Peyer's patch (tissue), 4 donors: ENCODE measurements at regions not wholly inside any gene's neighbourhood (a gene's known extent, or its start where the extent isn't known, plus 50 kb on each side); places are given as distances from the start of the nearest gene placed in this dataset.

Experiments
- DNase-seq, 3 donors: peaks; one replicate each; pipeline ENCODE4 v3.0.0-alpha.2; 2017 to 2019
- H3K27ac ChIP-seq, 4 donors: fragments of 200-600 bp; sonication (generic); one replicate each; pipeline ENCODE4 v1.5.1; 2016 to 2019
- H3K27me3 ChIP-seq, 2 donors: fragments of 200-600 bp; sonication (generic); one replicate each; pipeline ENCODE4 v1.5.1; 2019
- H3K36me3 ChIP-seq, 3 donors: fragments of 200-600 bp; sonication (generic); one replicate each; pipeline ENCODE4 v1.5.1; 2016 to 2019
- H3K4me1 ChIP-seq, 4 donors: fragments of 200-600 bp; sonication (generic); one replicate each; pipeline ENCODE4 v1.5.1; 2016 to 2019
- H3K4me3 ChIP-seq, 4 donors: fragments of 200-600 bp; sonication (generic); 1 replicate in 3 of 4; 2 replicates in 1 of 4; pipeline ENCODE4 v1.5.1; 2016 to 2019; ENCODE audit warnings: mild to moderate bottlenecking in 1 of 4
- H3K9me3 ChIP-seq, 4 donors: fragments of 200-600 bp; sonication (generic); one replicate each; pipeline ENCODE4 v1.5.1; 2016 to 2019; ENCODE audit warnings: mild to moderate bottlenecking in 1 of 4
- POLR2A ChIP-seq, 2 donors: fragments of 450-650 bp; IDR thresholded peaks; one replicate each; pipeline ENCODE4 v1.5.1; 2017; ENCODE audit warnings: antibody characterized with exemption in 2 of 2, mild to moderate bottlenecking in 2 of 2, moderate library complexity in 2 of 2
- TF ChIP-seq, protein P1 (sequence below), 6 experiments: fragments of 450-650 bp in 4 of 6; fragments of 200-600 bp in 2 of 6; sonication (generic) in 1 of 6; IDR thresholded peaks; one replicate each; pipeline ENCODE4 v1.5.1; 2017 to 2019; ENCODE audit warnings: antibody characterized with exemption in 6 of 6, mild to moderate bottlenecking in 3 of 6, moderate library complexity in 1 of 6

DNA sequence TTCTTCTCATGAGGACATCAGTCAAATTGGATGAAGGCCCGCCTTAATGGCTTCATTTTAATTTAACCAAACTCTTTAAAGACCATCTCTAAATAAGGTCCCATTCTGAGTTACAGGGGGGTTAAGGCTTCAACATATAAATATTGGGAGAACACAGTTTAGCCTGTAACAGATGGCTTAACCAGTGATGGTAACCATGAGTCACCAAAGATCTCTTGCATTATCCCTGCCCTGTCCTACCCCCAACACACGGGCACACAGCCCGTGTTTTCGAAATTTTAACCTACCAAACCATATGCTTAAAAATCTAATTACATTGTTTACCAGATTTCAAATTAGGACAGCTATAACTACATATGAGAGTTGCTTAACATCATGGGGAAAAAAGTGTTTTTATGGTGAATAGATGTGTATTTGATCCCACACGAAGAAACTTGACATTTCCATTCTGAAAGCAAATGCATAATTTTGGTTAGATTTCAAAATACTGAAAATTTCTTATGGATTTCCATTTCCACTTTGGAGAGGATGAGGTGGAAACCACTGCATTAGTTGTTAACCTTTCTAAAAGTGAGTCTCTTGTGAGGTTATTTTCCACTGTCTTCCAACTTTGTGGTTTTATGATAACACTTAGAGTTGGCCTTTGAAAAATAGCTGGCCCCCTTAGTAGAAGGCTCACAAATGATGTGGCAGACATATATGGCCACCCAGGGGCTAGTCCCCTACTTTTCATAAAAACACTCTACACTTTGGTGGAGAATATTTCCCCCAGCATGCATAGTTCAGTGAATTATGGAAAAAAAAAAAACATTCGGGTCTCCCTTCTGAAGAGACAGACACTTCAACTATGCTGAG lies 849.3 kb downstream of the TLE1 start:
- Histone ChIP-seq H3K9me3 (no peaks in the 10 kb centered on the region), H3K36me3 (no peaks in the 10 kb centered on the region), H3K4me3 (no peak overlapping the region), H3K27ac (no peak overlapping the region), H3K27me3 (no peaks in the 10 kb centered on the region), H3K4me1 (no peaks in the 10 kb centered on the region)
- TF ChIP-seq, protein P1, sequence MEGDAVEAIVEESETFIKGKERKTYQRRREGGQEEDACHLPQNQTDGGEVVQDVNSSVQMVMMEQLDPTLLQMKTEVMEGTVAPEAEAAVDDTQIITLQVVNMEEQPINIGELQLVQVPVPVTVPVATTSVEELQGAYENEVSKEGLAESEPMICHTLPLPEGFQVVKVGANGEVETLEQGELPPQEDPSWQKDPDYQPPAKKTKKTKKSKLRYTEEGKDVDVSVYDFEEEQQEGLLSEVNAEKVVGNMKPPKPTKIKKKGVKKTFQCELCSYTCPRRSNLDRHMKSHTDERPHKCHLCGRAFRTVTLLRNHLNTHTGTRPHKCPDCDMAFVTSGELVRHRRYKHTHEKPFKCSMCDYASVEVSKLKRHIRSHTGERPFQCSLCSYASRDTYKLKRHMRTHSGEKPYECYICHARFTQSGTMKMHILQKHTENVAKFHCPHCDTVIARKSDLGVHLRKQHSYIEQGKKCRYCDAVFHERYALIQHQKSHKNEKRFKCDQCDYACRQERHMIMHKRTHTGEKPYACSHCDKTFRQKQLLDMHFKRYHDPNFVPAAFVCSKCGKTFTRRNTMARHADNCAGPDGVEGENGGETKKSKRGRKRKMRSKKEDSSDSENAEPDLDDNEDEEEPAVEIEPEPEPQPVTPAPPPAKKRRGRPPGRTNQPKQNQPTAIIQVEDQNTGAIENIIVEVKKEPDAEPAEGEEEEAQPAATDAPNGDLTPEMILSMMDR (IDR thresholded peaks at IDR 0.05): no peak
- TF ChIP-seq POLR2A (IDR thresholded peaks at IDR 0.05): no peak
- no peak for DNase-seq

DNA sequence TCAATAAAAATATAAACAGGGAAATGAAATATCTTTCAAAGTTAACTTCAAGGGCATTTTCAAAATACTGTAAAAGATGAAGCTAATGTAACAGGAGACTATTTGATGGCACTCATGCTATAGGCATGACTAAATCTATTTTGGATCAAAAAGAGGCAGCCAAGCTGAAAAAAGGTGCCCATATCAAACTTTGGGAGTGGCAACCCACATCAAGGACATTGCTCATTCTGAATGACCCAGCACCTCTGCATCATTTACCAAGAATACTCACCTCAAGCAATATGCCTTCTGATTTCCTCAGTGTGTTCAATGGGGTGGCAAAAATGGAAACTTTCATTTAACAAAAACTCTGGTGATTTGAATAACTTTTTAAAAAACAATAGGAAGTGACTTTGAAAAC lies 853.3 kb downstream of the TLE1 start:
- no peaks in the 10 kb centered on the region for H3K27me3 ChIP-seq
- H3K4me1 ChIP-seq: no peaks in the 10 kb centered on the region
- H3K9me3 ChIP-seq: no peaks in the 10 kb centered on the region
- H3K4me3 ChIP-seq: no peak overlapping the region
- no peaks in the 10 kb centered on the region for H3K36me3 ChIP-seq
- DNase-seq: no peak
- no peak for TF ChIP-seq POLR2A (IDR thresholded peaks at IDR 0.05)
- TF ChIP-seq, protein P1 (IDR thresholded peaks at IDR 0.05): no peak
- H3K27ac ChIP-seq: no peak overlapping the region

DNA sequence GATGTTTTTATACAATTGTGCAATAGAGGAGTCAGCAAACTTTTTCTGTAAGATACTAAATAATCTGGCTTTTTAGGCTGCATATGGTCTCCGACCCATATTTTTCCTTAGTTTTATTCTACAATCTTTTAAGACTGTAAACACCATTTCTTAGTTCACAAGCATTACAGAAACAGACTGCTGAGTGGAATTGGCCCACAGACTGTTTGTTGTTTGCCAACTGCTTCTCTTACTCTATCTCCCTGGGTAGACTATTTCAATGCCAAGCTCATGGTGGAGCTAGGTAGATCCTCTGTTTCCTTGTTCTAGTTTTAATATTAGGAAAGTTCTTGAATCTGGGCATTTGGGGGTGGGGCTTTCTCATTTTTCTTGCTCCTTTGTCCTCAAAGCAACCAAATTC lies 857.6 kb downstream of the TLE1 start:
- no peaks in the 10 kb centered on the region for H3K36me3 ChIP-seq
- no peaks in the 10 kb centered on the region for H3K9me3 ChIP-seq
- H3K4me1 ChIP-seq: no peaks in the 10 kb centered on the region
- no peak overlapping the region for H3K4me3 ChIP-seq
- TF ChIP-seq, protein P1 (IDR thresholded peaks at IDR 0.05): no peak
- no peak for TF ChIP-seq POLR2A (IDR thresholded peaks at IDR 0.05)
- H3K27ac ChIP-seq: no peak overlapping the region
- H3K27me3 ChIP-seq: no peaks in the 10 kb centered on the region
- no peak for DNase-seq

DNA sequence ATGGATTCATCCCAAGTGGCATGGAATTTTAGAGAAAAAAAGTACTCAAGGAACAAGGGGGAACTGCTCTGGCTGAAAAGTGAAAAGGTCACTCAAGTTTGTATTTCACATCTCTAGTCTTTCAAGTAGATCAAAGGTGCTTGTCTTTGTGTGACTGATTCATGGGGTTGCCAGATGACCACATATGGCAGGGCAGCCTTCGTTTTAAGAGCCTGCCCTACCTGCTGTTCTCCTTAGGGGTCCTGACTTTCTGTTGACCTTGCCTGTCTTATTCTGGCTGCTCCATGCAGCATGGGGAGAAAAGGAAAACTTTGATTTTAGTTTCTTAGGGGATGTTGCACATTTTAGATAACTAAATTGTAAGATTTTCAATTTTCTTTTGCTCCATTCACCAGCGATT lies 877.7 kb downstream of the TLE1 start:
- H3K4me1 ChIP-seq: no peaks in the 10 kb centered on the region
- H3K4me3 ChIP-seq: no peak overlapping the region
- no peak for TF ChIP-seq POLR2A (IDR thresholded peaks at IDR 0.05)
- TF ChIP-seq, protein P1 (IDR thresholded peaks at IDR 0.05): no peak
- DNase-seq: no peak
- H3K9me3 ChIP-seq: no peaks in the 10 kb centered on the region
- H3K27ac ChIP-seq: no peak overlapping the region
- H3K36me3 ChIP-seq: no peaks in the 10 kb centered on the region
- H3K27me3 ChIP-seq: no peaks in the 10 kb centered on the region

DNA sequence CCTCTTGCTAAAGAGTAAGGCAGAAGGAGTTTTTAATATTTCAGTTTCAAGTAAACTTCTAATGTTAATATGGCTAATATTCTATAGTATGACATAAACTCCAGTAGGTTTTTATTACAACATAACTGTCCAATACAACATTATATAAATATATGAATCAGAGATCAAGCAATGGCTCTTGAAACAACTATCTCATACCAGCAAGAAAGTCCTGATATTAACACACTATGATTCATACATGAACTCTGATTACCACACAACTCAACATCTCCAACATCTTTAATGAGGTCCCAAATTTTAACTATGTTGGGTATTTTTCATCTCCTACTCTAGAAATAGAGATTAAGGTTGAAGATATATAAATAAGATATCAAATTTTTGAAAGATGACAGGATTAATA lies 878.3 kb downstream of the TLE1 start:
- Histone ChIP-seq H3K27me3 (no peaks in the 10 kb centered on the region), H3K9me3 (no peaks in the 10 kb centered on the region), H3K4me3 (no peak overlapping the region), H3K4me1 (no peaks in the 10 kb centered on the region), H3K27ac (no peak overlapping the region), H3K36me3 (no peaks in the 10 kb centered on the region)
- TF ChIP-seq POLR2A (IDR thresholded peaks at IDR 0.05): no peak
- TF ChIP-seq, protein P1 (IDR thresholded peaks at IDR 0.05): no peak
- no peak for DNase-seq
